GF-D8 (cell line): ENCODE measurements at regions not wholly inside any gene's neighbourhood (a gene's known extent, or its start where the extent isn't known, plus 50 kb on each side); places are given as distances from the start of the nearest gene placed in this dataset.

ENCODE experiments used
- DNase-seq: peaks from one replicate; lab custom pipeline; 2025; lab: John Stamatoyannopoulos, UW

DNA sequence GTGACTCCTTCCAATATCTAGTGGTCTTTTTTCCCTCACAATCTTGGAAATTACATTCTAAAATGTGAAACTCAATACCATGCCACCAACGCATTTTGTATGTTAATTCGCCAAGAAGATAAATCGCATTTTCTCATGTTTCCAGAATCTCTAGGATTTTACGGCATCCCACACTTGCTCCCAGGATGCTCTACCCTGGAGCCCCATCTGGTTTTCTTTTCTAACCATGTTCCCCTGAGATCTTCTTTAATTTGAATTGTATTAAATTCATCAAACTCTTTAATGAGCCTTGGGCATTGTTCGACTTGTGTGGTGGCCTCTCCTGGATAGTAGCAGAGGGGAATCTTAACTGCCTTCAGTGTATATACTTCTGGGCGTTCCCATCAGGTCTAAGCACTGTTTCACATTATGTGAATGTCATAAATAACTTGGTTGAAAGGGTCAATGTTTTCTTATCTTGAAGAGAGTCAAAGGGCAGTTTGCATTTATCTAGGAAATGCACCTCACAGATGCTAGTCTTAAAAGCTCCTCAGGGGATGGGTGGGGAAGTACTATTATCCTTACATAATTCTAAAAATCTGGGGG lies 169.1 kb upstream of the MEOX2 start:
- no peak for DNase-seq

DNA sequence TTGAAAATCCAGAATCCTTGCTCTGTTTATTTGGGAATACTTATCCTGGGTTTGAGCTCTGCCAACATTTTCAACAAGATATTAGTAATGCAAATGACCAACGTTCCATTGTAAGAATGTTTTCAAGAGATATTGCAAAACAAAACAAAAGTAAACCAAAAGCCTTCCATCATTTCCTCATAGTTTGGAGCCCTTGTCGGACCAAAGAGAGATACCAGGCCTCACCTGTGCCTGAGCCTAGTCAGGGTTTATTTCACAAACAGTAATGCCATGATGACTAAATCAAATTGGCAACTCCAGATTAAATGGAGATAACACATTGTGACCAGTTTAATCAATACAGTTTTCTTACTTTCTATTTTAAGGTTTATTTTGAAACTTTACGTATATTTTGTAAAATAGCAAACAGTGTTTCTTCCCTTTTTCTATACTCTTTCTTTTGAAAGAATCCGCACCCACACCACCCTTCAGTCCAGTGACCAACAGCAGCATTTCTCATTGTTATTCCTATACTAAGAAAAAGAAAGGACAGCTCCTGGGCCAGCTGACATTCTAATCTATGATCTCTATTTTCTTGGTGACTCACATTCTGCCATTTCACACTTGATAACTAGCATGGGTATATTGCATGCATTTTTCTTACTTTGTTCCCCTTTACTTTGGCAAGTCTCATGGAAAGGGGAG lies 168.5 kb upstream of the MEOX2 start:
- no peak for DNase-seq

GRCh38 chr7:15853832-15854470 lies 167.5 kb upstream of the MEOX2 start:
- no peak for DNase-seq

DNA sequence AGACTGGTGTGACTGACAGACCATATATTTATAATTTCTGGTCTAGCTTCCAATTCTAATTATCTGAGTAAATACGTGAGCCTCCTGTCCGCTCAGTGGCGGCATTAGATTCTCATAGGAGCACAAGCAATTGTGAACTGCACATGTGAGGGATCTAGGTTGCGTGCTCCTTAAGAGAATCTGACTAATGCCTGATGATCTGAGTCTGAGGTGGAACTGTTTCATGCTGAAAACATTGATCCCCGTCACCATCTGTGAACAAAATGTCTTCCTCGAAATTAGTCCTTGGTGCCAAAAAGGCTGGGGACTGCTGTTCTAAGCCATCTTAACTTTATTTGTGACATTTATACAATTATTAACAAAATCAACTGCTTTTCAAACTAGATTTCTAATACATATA lies 164.7 kb upstream of the MEOX2 start:
- DNase-seq, result no peak

GRCh38 chr7:15848901-15849300 lies 162.4 kb upstream of the MEOX2 start:
- DNase-seq, result no peak

DNA sequence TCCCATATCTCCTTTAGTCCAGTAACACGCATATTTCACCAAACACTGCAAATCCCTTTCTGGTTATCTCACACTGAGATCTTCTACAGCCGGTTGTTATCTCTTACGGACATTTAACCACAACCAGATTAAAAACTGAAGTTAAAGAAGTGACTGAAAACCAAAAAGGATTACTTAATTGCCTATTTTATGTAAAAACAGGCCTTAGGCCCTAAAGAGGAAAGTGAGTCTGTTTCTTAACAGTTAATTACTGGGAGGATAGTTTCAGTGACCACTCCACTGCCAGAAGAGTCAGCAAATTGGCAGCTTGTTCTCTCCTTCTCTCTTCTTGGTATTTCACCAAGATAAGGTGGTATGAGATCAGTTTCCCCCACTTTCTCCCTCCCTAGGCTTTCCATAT lies 161.9 kb upstream of the MEOX2 start:
- peak; percentile 89 for DNase-seq

DNA sequence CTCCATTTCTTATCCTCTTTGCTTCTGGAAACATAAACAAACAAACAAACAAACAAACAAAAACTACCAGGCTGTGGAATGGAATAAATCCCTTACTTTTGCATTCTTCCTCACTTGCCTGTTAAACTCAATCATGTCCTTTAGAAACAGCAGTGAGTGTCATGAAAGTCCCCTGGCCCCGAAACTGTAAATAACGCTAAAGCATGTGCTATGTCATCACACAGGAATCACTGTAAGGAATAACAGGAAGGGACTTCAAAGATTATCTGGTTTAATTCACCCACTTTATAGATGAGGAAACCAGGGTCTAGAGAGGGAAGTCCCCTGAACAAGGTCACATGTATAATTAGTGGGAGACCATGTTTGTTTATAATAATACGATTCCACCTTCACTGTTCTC lies 159.4 kb upstream of the MEOX2 start:
- DNase-seq, result no peak

GRCh38 chr7:15845461-15845860 lies 159.0 kb upstream of the MEOX2 start:
- no peak for DNase-seq

DNA sequence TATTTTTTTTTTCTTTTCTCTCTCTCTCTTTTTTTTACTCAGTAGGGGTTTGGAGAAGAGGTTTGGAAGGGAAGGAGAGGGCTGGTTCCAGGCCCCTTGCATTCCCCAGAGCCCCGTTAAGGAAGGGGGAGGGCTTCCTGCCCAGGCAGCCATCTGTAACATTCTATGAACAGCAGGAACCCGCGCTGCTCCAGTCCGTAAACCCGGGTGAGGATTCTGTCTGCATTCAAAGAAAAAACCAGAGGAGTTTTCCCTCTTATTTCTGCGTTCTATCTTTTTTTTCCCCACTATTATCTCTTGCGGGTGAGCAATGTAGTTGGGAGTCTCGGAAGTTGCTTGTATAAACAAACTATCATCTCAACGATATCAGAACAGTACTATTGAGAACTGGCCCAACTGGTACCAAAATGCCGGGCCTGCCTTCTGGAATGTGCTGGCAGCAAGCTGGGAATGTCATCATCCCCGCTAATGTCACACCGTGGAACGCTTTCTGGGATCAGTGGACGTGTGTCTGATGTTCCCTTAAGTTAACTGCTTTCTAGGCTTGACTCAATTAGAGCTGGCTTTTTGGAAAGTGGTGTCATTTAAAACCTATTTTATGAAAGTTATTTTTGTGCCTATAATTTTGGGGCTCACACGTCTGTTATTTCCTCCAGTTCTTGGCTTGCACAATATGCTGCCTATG lies 153.1 kb upstream of the MEOX2 start:
- DNase-seq, result peak; percentile 32

GRCh38 chr7:15838265-15838664 lies 151.8 kb upstream of the MEOX2 start:
- DNase-seq, result no peak

GRCh38 chr7:15837306-15837950 lies 150.9 kb upstream of the MEOX2 start:
- DNase-seq, result no peak

DNA sequence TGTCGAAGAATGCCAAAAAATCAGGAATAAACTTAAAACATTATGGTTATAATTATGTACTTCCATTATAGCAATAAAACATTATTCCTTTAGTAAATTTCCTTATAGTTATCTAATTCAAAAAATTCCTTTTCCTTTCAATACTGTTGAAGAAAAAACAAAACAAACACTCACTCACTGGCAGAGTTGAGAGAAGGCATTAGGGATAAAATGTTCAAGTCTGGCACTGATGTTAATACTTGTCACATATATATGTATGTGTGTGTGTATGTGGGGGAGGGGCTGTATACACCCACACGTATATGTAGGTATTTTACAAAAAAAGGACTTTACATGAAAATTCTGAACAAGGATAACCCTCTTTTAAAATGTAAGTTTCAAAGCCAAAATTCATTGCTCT lies 150.2 kb upstream of the MEOX2 start:
- no peak for DNase-seq

DNA sequence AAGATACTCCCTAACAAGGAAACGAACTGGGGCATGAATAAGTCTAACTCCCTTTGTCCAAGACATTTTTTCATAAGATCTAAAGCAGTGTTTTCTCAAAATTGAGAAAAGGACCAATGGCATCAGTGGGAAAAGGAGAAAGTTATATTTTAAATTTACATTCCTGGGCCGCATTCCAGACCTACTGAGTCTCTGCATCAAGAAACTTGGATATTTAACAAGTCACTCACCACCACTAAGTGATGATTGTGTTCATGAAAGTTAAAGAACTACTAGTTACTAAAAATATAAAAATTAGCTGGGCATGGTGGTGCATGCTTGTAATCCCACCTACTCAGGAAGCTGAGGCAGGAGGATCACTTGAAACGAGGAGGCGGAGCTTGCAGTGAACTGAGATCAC lies 149.6 kb upstream of the MEOX2 start:
- no peak for DNase-seq

- no peak for DNase-seq
These were observed 148.0 kb upstream of the MEOX2 start for GRCh38 chr7:15834446-15834845.

DNA sequence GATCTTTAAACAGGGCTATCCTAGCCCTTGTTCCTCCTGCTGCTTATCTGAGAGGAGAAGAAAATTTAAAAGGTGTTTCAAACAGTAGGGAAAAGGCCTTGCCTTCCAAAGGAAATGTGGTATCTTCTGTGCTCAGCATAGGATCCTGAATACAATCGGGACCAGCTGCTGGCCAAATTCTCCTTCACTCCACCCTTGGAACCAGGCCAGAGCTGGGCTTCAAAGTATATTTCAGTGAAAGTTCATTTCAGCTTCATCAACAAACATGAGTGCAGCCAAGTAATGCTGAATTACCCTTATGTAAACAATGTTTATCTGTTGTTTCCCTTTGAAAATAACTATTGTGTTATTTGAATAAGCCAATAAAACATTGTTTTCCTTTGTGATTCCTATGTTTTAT lies 146.5 kb upstream of the MEOX2 start:
- no peak for DNase-seq

DNA sequence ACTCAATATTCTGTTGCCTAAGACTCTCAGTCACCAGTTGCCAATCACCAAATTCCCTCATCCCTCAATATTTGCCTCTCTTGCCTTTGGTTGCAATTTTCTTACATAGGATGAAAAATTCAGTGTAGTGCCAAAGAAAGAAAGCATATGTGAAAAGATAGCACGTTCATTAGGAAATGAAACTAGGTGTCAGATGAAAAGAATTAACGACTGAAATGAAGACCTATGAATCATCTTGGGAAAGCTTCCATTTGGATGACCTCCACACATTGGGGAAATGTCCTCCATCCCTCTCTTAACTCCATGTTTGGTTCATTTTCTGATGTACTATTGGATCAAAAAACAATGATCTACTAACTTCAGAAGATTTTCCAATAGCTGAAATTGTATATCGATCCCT lies 145.1 kb upstream of the MEOX2 start:
- no peak for DNase-seq

DNA sequence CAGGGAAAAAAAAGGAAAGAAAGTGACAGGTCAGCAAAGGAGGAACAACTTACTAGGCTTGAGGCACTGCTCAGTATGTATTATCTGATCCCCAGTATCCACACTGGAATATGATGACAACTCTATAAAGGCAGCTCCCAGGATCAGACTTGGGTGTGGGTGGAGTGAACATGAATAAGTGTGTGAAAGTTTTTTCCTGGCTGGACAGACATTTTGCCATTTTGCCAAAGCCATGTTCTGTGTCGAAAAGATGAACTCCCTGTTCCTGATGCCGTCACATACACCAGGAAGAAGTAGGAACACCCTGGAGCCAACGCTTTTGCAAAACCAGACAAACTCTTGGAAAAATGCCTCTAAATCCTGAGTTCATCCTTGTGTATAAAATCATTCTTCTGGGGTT lies 143.2 kb upstream of the MEOX2 start:
- no peak for DNase-seq

DNA sequence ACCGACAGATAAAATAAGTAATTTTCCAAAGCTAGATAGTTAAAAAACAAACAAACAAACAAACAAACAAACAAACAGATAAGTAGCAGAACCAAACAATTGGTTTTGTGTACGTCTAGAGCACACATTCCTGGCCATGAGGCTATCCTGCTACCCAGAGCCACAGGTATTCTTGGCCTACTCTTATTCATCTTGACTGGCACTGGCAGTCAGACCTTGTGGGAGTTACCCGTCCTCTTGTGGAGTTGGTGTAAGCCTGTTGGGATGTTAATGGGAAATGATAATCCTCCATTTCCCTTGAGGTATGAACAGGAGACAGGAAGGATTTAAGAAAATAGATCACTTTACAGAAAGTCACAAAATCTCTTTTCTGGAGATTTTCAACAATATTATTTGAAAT lies 142.4 kb upstream of the MEOX2 start:
- DNase-seq, result no peak

DNA sequence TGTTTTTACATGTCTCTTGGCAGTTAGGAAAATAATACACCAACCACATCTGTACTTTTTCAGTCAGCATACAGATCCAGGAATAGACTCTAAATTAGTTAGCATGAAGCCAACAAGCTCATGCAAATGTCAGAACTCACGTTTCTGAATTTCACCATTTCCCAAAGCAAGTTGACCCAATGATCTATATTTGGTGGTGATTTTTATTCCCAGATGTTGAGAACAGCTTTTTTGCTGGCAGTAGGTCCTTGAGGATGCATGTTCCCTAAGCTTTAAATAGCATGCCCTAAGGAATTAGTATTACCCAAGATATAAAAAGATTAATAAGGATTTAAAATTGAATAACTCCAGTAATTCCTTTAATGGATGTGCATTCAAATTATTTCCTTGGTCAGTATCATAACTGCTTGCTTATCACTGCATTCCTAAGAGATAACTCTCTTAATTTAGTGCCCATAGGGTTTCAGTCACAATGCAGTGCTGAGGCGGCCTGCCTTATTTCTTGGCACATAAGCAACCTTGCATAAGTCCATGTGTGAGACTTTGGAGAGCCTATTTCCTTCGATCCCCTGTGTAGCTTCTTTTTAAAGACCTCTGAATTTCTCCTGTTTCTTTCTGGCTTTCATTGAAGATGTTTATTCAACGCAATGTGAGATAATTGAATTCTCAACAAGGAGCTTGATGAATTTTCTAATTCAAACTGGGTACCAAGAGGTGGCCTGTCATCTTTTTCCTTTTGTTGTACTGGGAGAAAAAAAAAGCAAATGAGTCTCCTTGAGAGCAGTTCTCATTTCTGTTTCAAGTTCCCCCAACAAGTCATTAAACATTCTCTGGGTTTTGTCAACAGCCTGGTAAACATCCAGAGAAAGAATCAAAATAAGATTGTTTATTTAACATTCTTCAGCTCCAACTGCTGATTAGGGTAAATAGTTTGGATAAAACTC lies 135.3 kb upstream of the MEOX2 start:
- no peak for DNase-seq

GRCh38 chr7:15820319-15820718 lies 133.8 kb upstream of the MEOX2 start:
- peak; percentile 16 for DNase-seq

- no peak for DNase-seq
These were observed 130.4 kb upstream of the MEOX2 start for GRCh38 chr7:15816835-15817426.
